DND-41 (cell line): ENCODE measurements at regions not wholly inside any gene's neighbourhood (a gene's known extent, or its start where the extent isn't known, plus 50 kb on each side); places are given as distances from the start of the nearest gene placed in this dataset.

ENCODE experiments used
- CTCF ChIP-seq: IDR thresholded peaks from 2 replicates; pipeline ENCODE4 v1.5.1; 2012; ENCODE audit warnings: borderline replicate concordance, low read length, moderate library complexity, mild to moderate bottlenecking; ENCODE audit not compliant: poor library complexity, severe bottlenecking; ENCODE audit errors: extremely low read depth
- EZH2 ChIP-seq: IDR thresholded peaks from 3 replicates; pipeline ENCODE4 v1.6.1; 2012; ENCODE audit warnings: borderline replicate concordance, low read depth, mild to moderate bottlenecking, moderate library complexity, low read length, inconsistent platforms; ENCODE audit not compliant: severe bottlenecking

- no peak for TF ChIP-seq CTCF
- TF ChIP-seq EZH2, result no peak
Measured at GRCh38 chr2:145078923-145079322, 559.0 kb upstream of the ZEB2 start.
